ENCODE measurements at regions not wholly inside any gene's neighbourhood (a gene's known extent, or its start where the extent isn't known, plus 50 kb on each side); places are given as distances from the start of the nearest gene placed in this dataset.

GRCh38 chr5:8848366-8848765 is 697.5 kb downstream of the SEMA5A start:
- no peak for DNase-seq

GRCh38 chr5:8848997-8849594 is 696.8 kb downstream of the SEMA5A start:
- DNase-seq: no peak

DNA sequence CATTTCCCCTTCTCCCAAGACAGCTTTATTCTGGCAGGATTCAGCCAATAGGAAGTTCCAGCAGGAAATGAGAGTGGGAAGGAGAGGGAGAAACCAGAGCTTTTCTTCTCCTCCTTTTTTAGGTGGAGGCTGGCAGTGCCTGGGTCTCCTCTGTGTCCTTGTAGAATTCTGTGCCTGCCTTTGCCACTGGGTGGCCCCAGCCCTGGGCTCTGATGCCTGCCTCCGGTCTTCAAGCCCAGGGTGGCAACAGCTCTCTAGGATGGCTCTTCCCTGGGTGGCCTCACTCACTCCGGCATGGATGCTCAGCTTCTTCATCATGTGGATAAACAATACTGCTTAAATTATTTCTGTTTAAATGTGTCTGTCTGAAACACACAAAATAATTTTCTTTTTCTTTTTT is 694.8 kb downstream of the SEMA5A start:
- no peak for DNase-seq

- no peak for DNase-seq
Observed at GRCh38 chr5:8857051-8857450, 688.8 kb downstream of the SEMA5A start.

DNA sequence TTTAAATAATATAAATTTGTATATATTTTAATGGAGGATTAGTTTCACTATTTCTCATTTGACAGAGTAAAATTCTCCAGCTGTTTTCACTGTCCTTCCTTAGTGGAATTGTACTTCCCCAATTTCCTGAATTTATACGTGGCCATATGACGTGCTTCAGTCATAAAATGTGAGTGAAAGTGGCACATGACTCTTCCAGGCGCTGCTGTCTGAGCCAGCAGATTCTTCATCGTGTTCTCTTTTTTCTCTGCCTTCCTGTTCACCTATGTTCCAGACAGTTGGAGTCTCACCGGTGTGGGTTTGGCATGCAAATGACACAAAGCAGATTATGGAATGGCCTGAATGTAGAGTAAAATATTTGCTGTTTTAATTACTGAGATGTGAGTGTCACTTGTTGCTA is 684.1 kb downstream of the SEMA5A start:
- DNase-seq: no peak

DNA sequence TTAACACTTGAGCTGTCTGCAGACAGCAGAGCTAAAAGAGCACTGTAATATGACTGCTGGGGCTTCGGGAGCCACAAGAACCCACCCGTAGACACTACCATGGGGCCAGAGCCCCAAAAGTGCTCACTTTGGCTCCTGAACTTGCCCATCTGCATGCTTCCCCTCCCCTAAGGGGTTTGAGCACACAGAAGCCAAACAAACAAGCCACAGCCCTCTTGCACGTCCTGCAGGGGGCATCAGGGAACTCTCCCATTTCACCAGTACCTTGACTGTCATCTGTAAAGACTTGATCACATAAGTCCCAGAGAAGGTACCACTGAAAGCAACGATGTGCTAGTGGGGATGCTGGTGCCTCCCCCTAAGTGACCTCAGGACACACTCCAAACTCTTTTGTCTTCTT is 681.8 kb downstream of the SEMA5A start:
- no peak for DNase-seq

DNA sequence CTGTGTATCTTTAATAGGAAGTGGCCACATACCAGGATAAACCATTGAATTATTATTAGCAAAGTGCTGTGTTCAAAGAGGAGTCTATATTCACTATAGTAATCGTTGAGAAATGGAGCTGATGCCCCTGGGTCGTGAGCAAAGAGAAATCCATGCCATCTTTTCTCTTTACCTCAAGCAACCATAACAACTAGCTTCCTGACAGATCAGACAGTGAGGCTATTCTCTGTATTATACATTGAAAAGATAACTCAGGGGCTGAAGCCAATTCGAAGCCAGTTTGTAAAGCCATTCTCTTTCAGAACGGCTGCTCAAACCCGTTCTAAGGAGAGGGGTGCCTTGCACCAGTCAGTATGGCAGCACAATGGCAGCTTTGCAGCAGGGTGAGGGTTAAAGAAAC is 680.6 kb downstream of the SEMA5A start:
- no peak for DNase-seq

- DNase-seq: no peak
Observed at GRCh38 chr5:8865686-8866374, 680.0 kb downstream of the SEMA5A start.

DNA sequence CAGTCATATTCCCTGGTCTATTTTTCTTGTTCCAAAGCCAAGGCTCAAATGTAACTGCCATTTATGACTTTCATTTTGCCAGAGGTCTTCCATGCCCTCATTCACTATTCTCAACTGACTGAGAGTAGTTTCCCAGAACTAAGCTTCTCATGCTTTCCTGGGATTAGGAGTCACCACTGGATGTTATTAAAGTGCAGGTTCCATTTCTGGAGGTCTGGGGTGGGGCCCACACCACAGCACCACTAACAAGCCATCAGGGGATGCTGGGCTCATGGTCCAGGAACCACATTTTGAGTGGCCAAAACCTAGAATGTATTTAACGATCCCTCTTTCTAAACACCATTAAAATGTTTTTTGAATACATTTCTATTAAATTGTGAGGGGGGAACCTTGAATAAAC is 677.6 kb downstream of the SEMA5A start:
- no peak for DNase-seq

- no peak for DNase-seq
Observed at GRCh38 chr5:8869932-8870331, 675.9 kb downstream of the SEMA5A start.

DNA sequence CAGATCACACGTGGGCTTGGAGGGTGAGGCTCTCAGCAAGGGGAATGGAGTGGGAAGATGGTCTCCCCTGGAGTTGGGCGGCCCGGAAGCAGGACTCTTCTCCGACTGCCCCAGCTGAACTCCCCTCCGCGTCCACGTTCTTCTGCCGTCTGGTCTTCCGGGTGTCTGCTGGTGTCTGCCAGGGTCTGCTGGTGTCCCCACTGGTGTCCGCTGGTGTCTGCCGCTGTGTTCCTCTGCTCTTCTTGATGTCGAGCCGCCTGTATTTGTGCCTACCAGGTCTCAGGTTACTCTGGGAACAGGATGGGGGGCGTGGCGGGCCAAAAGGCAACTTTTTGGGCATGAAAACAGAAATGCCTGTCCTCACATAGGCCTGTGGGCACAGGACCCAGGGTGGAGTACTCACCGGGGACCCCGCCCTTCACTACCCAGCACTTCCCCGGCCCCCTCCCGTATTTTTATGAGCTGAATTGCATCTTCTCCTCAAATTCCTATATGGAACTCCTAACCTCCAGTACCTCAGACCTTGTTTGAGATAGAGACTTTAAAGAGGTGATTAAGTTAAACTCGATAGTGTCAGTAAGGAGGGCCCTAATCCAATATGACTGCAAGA is 675.4 kb downstream of the SEMA5A start:
- no peak for DNase-seq

DNA sequence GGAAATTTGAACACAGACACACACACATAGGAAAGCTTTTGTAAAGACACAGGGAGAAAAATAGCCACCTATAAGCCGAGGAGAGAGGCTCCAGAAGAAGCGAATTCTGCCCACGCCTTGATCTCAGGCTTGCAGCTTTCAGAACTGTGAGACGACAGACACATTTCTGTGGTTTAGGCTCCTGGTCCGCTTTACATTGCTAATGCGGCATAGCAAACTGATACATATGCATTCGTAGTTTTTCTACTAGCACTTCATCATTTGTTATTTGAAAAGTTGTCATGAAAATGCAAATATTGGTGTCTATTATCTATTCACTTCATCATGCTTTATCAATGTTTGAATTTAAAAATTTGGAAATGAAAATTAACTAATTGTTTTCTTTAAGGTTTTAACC is 674.9 kb downstream of the SEMA5A start:
- peak; percentile 12 to 23 for DNase-seq

- peak; percentile 5 to 20 for DNase-seq
Observed at GRCh38 chr5:8871446-8871845, 674.4 kb downstream of the SEMA5A start.

DNA sequence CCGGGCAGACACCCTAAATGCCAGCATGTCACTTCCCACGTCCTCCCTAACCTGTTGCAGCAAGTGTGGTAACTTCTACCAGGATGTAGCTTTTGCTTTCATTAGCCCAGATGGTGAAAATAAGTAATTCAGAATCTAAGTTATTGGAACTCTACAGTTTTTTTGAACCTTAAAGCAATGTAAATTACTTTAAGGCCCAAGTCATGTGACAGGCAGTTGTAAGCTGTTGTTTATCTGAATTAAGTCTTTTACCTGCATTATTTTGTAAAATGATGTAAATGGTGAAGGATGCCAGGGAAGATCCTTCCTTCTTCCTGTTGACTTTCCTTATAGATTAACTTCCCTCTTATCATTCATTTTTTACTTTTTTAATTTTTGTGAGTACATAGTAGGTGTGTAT is 670.2 kb downstream of the SEMA5A start:
- DNase-seq: no peak

GRCh38 chr5:8879248-8879647 is 666.6 kb downstream of the SEMA5A start:
- no peak for DNase-seq

DNA sequence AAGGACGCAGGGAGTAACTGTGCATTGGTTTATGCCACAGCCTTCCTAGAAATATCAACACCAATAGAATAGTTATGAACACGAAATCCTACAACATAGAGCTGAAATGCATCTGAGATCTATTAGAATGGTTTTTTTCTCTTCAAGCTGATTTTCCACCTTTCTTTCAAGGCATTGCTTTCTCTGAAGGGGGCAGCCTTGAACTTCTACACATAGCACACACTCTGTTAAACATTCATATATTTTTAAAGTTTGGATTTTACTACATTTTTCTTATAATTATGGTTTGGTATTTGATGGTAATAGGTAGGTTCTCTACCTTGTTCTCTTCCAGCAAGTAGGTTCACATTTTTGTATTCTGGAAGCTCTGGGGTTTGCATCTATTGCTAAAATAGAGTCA is 661.8 kb downstream of the SEMA5A start:
- no peak for DNase-seq

DNA sequence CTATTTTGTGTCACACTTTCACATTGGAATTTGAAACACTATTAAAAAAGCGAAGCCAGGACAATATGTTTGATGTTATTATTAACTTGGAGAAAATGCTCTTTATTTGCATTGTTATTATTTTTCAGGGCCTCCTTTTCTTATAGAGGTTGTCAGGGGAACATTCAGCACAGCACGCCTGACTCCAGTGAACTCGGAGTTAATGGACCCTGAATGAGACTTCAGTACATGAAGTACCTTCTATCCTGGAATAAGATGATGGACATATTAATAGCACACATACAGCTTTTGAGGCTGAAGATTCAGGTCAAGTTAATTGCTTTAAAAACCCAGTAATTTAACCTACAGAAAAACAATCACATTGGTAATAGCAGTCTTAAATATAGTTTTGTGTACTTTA is 652.9 kb downstream of the SEMA5A start:
- no peak for DNase-seq

DNA sequence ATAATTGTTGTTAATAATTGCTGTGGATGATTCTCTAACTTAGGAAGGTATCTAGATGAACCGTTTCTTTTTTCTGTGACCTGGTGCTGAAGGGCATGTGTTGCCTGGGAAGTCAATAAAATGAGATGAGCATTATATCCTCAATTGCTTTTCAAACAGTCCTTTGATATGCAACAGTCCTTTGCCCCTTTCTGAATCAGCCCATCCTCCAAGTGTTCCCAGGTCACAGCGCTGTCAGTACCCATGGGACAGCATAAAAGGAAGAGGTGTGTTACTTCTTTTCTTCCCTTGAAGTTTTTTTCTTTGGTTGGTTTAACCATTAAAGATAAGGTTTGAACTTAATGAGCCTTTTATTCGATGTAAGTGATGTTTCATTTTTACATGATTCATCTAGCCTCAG is 651.8 kb downstream of the SEMA5A start:
- no peak for DNase-seq

DNA sequence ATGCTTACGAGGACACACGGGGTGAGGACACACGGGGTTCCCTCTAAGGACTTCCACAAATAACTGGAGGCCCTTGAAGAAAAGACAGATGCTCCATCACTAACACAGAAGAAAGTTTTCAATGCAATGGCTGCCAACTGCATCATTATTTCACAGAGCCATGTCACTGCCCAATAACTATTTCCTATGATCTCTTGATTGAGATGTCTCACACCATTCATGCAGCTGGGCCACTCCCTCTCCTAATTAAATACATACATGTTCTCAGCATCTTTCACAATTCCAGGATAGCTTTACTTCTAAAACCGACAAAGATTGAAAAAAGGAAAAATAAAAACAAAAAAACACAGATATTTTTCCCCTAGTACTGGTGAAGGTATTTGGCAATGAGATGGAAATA is 650.8 kb downstream of the SEMA5A start:
- DNase-seq: no peak

DNA sequence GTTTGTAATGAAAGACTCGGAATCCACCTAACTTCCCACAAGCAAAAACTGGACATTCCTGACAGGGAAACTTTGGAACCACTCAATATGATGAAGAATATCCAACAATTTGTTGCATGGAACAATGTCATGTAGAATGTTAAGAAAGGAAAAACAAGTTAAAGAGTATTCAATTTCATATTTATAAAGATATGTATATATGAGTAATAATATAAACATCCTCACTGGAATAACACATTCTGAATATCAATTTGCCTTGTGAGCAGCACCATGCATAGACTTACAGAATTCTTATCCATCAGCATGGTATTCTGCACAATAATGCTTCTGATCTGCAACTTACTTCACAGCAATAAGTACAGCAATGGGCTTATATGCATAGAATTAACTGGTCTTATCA is 650.3 kb downstream of the SEMA5A start:
- no peak for DNase-seq

- no peak for DNase-seq
Observed at GRCh38 chr5:8897316-8897715, 648.6 kb downstream of the SEMA5A start.

GRCh38 chr5:8905021-8905420 is 640.9 kb downstream of the SEMA5A start:
- DNase-seq: no peak

DNA sequence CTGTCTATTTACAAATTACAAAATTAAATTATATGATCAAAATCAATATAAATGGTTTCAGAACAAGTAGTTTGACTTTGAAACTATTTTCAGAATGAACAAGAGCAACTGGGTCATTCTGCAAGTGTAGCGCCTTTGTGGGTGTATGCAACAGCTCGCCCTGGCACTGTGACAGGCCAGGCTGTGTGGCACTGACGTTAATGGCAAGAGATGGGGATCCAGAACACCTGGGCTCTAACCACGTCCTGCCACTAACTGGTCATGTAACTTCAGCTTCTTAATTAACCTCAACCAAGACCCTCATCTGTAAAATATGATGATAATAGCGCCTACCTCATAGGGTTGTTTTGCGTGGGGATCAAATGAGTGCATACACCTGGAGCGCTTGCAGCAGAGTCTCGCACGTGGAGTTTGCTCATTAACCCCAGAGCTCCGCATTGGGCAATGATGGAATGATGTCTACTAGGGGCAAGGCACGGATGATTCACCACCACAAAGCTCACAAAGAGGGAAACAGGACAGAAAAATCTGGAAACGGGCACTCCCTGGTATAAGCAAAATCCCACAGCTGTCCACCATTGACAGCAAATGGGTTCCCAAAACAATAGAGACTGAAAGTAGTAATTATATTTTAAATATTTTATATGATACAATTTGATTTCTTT is 639.4 kb downstream of the SEMA5A start:
- no peak for DNase-seq

All from right lung (tissue), 2 donors.